Choroid plexus epithelial cell (primary cell): ENCODE measurements at regions not wholly inside any gene's neighbourhood (a gene's known extent, or its start where the extent isn't known, plus 50 kb on each side); places are given as distances from the start of the nearest gene placed in this dataset.

Source experiments
- DNase-seq: peaks from one replicate; pipeline ENCODE4 v3.0.0-alpha.2; 2010; ENCODE audit warnings: low read depth
- H3K4me3 ChIP-seq: 2 replicates; pipeline ENCODE4 v1.5.1; 2011; ENCODE audit warnings: low read depth, mild to moderate bottlenecking, control low read depth, low read length, moderate library complexity
- CTCF ChIP-seq: conservative IDR thresholded peaks from 2 replicates; pipeline ENCODE4 v1.5.1; 2011; ENCODE audit warnings: low read depth, mild to moderate bottlenecking, control low read depth, inconsistent platforms, low read length, moderate library complexity

GRCh38 chr3:82145742-82146141 lies 384.3 kb upstream of the GBE1 start:
- TF ChIP-seq CTCF = no peak
- no peak for DNase-seq
- no peak overlapping the region for H3K4me3 ChIP-seq

GRCh38 chr3:82144811-82145210 lies 383.4 kb upstream of the GBE1 start:
- no peak for DNase-seq
- no peak overlapping the region for H3K4me3 ChIP-seq
- TF ChIP-seq CTCF = no peak

GRCh38 chr3:82143661-82144412 lies 382.4 kb upstream of the GBE1 start:
- no peak for DNase-seq
- TF ChIP-seq CTCF = no peak
- H3K4me3 ChIP-seq = no peak overlapping the region

- H3K4me3 ChIP-seq = no peak overlapping the region
- no peak for TF ChIP-seq CTCF
- DNase-seq = no peak
Measured at GRCh38 chr3:82141592-82141991, 380.1 kb upstream of the GBE1 start.

GRCh38 chr3:82137861-82138260 lies 376.4 kb upstream of the GBE1 start:
- no peak overlapping the region for H3K4me3 ChIP-seq
- no peak for TF ChIP-seq CTCF
- no peak for DNase-seq

GRCh38 chr3:82137050-82137449 lies 375.6 kb upstream of the GBE1 start:
- H3K4me3 ChIP-seq = no peak overlapping the region
- no peak for TF ChIP-seq CTCF
- DNase-seq = no peak

GRCh38 chr3:82133070-82133606 lies 371.7 kb upstream of the GBE1 start:
- TF ChIP-seq CTCF = peak; percentile 91
- peak; percentile 87 for DNase-seq
- no peak overlapping the region for H3K4me3 ChIP-seq
